HepG2 (cell line): ENCODE measurements at regions not wholly inside any gene's neighbourhood (a gene's known extent, or its start where the extent isn't known, plus 50 kb on each side); places are given as distances from the start of the nearest gene placed in this dataset.
"Not testable (repeated sequence)": the region's sequence is repeated elsewhere in the genome, so short reads cannot be mapped to it uniquely, and the experiment has no call there.

ENCODE experiments used
- ATAC-seq: fragments of 200-7000 bp; cut with Tn5 transposase; 3 replicates; pipeline ENCODE4 v1.9.1; 2020; ENCODE audit warnings: mild to moderate bottlenecking, moderate library complexity
- BruUV-seq: library from RNA; stranded (reverse); fragments of 400-500 nt; replicated peaks from 2 replicates; lab custom pipeline; 2021; lab: Mats Ljungman, UMichigan
- CTCF ChIA-PET: fragments of 300-600 bp; formaldehyde crosslinking; extraction: SDS; loops from one replicate; lab custom pipeline; 2021; ENCODE audit warnings: low total read pairs, inconsistent platforms, low intra/inter-chr PET ratio; lab: Yijun Ruan, JAX
- POLR2A ChIA-PET: fragments of 350-600 bp; sonication (Branson Sonifier 250); formaldehyde crosslinking; loops from one replicate; lab custom pipeline; 2020; ENCODE audit warnings: antibody characterized with exemption, inconsistent platforms; lab: Yijun Ruan, JAX
- DNase-seq: peaks from one replicate; pipeline ENCODE4 v3.0.0-alpha.2; 2015; ENCODE audit warnings: low spot score
- FAIRE-seq: peaks from 3 replicates; lab custom pipeline; 2011; peaks lifted over from hg19 to GRCh38; lab: Jason Lieb, UNC
- H2AFZ ChIP-seq: one replicate; pipeline ENCODE4 v1.6.1; 2011; ENCODE audit warnings: low read length, inconsistent platforms
- H3K27ac ChIP-seq: fragments of 300-600 bp; 3 replicates; pipeline ENCODE4 v1.8.0; 2011; ENCODE audit warnings: mixed run types, mild to moderate bottlenecking, mixed read lengths, low read length, inconsistent platforms; ENCODE audit not compliant: insufficient read depth; ENCODE audit errors: extremely low read length
- H3K27me3 ChIP-seq, 2 experiments: fragments of 200-600 bp in 1 of 2; 2 replicates in 1 of 2; 3 replicates in 1 of 2; pipeline versions ENCODE4 v1.6.0 to v1.8.0; 2011; ENCODE audit warnings: low read length in 2 of 2, mild to moderate bottlenecking in 2 of 2, moderate library complexity in 2 of 2, inconsistent platforms in 1 of 2; ENCODE audit not compliant: insufficient read depth in 2 of 2, control insufficient read depth in 1 of 2
- H3K36me3 ChIP-seq, 2 experiments: fragments of 200-600 bp in 1 of 2; replicated peaks in 1 of 2; 2 replicates in 1 of 2; 3 replicates in 1 of 2; pipeline versions ENCODE4 v1.5.1 to v1.8.0; 2011; ENCODE audit warnings: low read length in 2 of 2, inconsistent platforms in 1 of 2; ENCODE audit not compliant: insufficient read depth in 2 of 2, control insufficient read depth in 1 of 2
- H3K4me1 ChIP-seq: 2 replicates; pipeline ENCODE4 v1.5.1; 2012; ENCODE audit warnings: low read length, inconsistent platforms; ENCODE audit not compliant: insufficient read depth
- H3K4me2 ChIP-seq: 2 replicates; pipeline ENCODE4 v1.6.0; 2011; ENCODE audit warnings: low read depth, low read length, inconsistent platforms
- H3K4me3 ChIP-seq, 3 experiments: fragments of 200-600 bp in 1 of 3; sonication (generic), shearing (Covaris generic) in 1 of 3; replicated peaks in 1 of 3; 2 replicates each; pipeline ENCODE4 v1.5.1; 2011 to 2016; ENCODE audit warnings: low read length in 3 of 3, inconsistent platforms in 2 of 3, low read depth in 2 of 3, mild to moderate bottlenecking in 2 of 3, control low read depth in 1 of 3, mixed read lengths in 1 of 3; ENCODE audit not compliant: insufficient read depth in 1 of 3
- H3K79me2 ChIP-seq: one replicate; pipeline ENCODE4 v1.6.1; 2011; ENCODE audit warnings: low read length, inconsistent platforms; ENCODE audit not compliant: insufficient read depth
- H3K9ac ChIP-seq: 2 replicates; pipeline ENCODE4 v1.6.0; 2011; ENCODE audit warnings: mild to moderate bottlenecking, low read depth, low read length, inconsistent platforms; ENCODE audit not compliant: insufficient read depth
- H3K9me3 ChIP-seq: 2 replicates; pipeline ENCODE4 v1.5.1; 2012; ENCODE audit warnings: mild to moderate bottlenecking, low read length
- H4K20me1 ChIP-seq: 2 replicates; pipeline ENCODE4 v1.6.0; 2011; ENCODE audit warnings: inconsistent platforms, mild to moderate bottlenecking, low read length, moderate library complexity; ENCODE audit not compliant: insufficient read depth
- DMAP1 ChIP-seq: IDR thresholded peaks from 2 replicates; pipeline ENCODE4 v1.6.1; 2016
- GTF3A ChIP-seq: sonication (generic); formaldehyde crosslinking; conservative IDR thresholded peaks from 2 replicates; pipeline ENCODE4 v1.4.0; 2020; ENCODE audit warnings: mild to moderate bottlenecking, missing genetic modification reagents
- RBM22 ChIP-seq: fragments of 200-400 bp; formaldehyde crosslinking; optimal IDR thresholded peaks from 2 replicates; pipeline ENCODE3; 2017; ENCODE audit warnings: mild to moderate bottlenecking, low read length, moderate library complexity
- TOE1 ChIP-seq: sonication (generic); formaldehyde crosslinking; IDR thresholded peaks from 2 replicates; pipeline ENCODE4 v1.4.0; 2020; ENCODE audit warnings: mild to moderate bottlenecking, missing genetic modification reagents
- USF2 ChIP-seq, 2 experiments: sonication (generic) in 1 of 2; formaldehyde crosslinking in 1 of 2; IDR thresholded peaks; 2 replicates each; pipeline versions ENCODE4 v1.5.1 to v1.6.1; 2011 to 2020; ENCODE audit warnings: borderline replicate concordance in 1 of 2, low read depth in 1 of 2, low read length in 1 of 2, mild to moderate bottlenecking in 1 of 2, missing genetic modification reagents in 1 of 2, moderate library complexity in 1 of 2
- XRCC5 ChIP-seq: fragments of 200-400 bp; formaldehyde crosslinking; optimal IDR thresholded peaks from 2 replicates; pipeline ENCODE3; 2017; ENCODE audit warnings: mild to moderate bottlenecking, low read length
- ZNF101 ChIP-seq: sonication (generic); formaldehyde crosslinking; IDR thresholded peaks from 2 replicates; pipeline ENCODE4 v1.4.0; 2020; ENCODE audit warnings: mild to moderate bottlenecking, low read depth, missing genetic modification reagents, borderline replicate concordance
- ZNF275 ChIP-seq: sonication (generic); formaldehyde crosslinking; IDR thresholded peaks from 2 replicates; pipeline ENCODE4 v1.8.0; 2022; ENCODE audit warnings: missing genetic modification reagents, mild to moderate bottlenecking, inconsistent platforms, borderline replicate concordance
- ZNF460 ChIP-seq: sonication (generic); formaldehyde crosslinking; IDR thresholded peaks from 2 replicates; pipeline ENCODE4 v1.5.1; 2020; ENCODE audit warnings: missing genetic modification reagents, mild to moderate bottlenecking, borderline replicate concordance
- ZNF556 ChIP-seq: sonication (generic); formaldehyde crosslinking; IDR thresholded peaks from 2 replicates; pipeline ENCODE4 v1.4.0; 2020; ENCODE audit warnings: mild to moderate bottlenecking, missing genetic modification reagents, borderline replicate concordance
- ZNF724P ChIP-seq: sonication (generic); formaldehyde crosslinking; IDR thresholded peaks from 2 replicates; pipeline ENCODE4 v1.8.0; 2022; ENCODE audit warnings: missing genetic modification reagents, borderline replicate concordance
- WGBS: methylation state at CpG from one replicate; pipeline ENCODE4 v1.1.6; 2017; ENCODE audit warnings: low lambda C conversion rate; 5-methylcytosine and 5-hydroxymethylcytosine counted together
- in situ Hi-C: cut with HindIII; loops from 2 replicates; pipeline ENCODE4 v1.10.0; 2017; ENCODE audit warnings: low pct_unique_long_range_greater_than_20kb; ENCODE audit not compliant: extremely low pct_ligation_motif_present
- intact Hi-C: fragments of 100-400 bp; cut with micrococcal nuclease; formaldehyde crosslinking; loops from one replicate; pipeline ENCODE4 v1.10.0; 2022; ENCODE audit not compliant: unreplicated experiment
- TF ChIP-seq, protein P1 (sequence below): sonication (generic); formaldehyde crosslinking; IDR thresholded peaks from 2 replicates; pipeline ENCODE4 v1.4.0; 2020; ENCODE audit warnings: mild to moderate bottlenecking, missing genetic modification reagents

DNA sequence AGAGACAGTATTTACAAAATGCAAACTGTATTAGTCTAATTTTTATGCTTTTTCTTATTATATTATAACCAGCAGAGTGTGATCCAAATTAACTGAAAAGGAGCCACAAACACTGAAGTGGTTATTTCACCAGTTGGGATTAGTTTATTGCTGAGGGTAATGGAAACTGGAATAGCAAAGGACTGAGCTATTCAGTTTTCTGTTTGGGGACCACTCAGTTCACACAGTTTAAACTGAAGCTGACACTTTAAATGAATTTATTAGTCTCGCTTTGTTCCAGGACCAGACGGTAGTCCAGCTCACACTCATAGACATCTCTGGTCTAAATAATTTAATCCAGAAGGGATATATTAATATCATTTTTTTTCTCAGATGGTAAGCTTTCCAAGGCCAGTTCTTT, 410.7 kb downstream of the LTN1 start:
- Histone ChIP-seq H4K20me1 (no peaks in the 10 kb centered on the region), H3K79me2 (no peaks in the 10 kb centered on the region), H3K36me3 (no peaks in the 10 kb centered on the region), H2AFZ (no peak overlapping the region), H3K9me3 (peaks cover 11% of the 10 kb centered on the region), H3K4me1 (no peaks in the 10 kb centered on the region), H3K9ac (no peak overlapping the region), H3K27me3 (no peaks in the 10 kb centered on the region), H3K4me2 (no peak overlapping the region), H3K27ac (no peak overlapping the region), H3K4me3 (no peak overlapping the region)
- ChIA-PET POLR2A (no interaction called here), CTCF (no interaction called here)
- 21% methylated on average over 2 of the region's 2 CpGs for WGBS
- in situ Hi-C loops = no loop called here
- BruUV-seq = no TSS peak
- intact Hi-C loops = no loop called here
- FAIRE-seq = no peak
- no peak for ATAC-seq
- TF ChIP-seq ZNF724P (no peak), ZNF275 (CRISPR knock-in tag) (no peak), TOE1 (CRISPR knock-in tag) (no peak), DMAP1 (no peak), ZNF460 (CRISPR knock-in tag) (no peak), GTF3A (CRISPR knock-in tag) (no peak), USF2 (IDR thresholded peaks at IDR 0.05; ENCODE audit: low read depth, low read length) (no peak), USF2 (CRISPR knock-in tag; IDR thresholded peaks at IDR 0.05; ENCODE audit: borderline replicate concordance) (no peak), ZNF101 (CRISPR knock-in tag) (no peak), XRCC5 (no peak), ZNF556 (CRISPR knock-in tag) (no peak), RBM22 (no peak)
- TF ChIP-seq, protein P1, sequence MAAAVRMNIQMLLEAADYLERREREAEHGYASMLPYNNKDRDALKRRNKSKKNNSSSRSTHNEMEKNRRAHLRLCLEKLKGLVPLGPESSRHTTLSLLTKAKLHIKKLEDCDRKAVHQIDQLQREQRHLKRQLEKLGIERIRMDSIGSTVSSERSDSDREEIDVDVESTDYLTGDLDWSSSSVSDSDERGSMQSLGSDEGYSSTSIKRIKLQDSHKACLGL (CRISPR knock-in tag) = no peak
- DNase-seq = no peak

- FAIRE-seq, H3K27me3 ChIP-seq, H3K27ac ChIP-seq, H4K20me1 ChIP-seq, H3K4me2 ChIP-seq, H3K4me1 ChIP-seq, H3K9ac ChIP-seq, H3K36me3 ChIP-seq, BruUV-seq, H3K4me3 ChIP-seq, DNase-seq, CTCF ChIA-PET, H3K79me2 ChIP-seq, POLR2A ChIA-PET, ATAC-seq, intact Hi-C loops, in situ Hi-C loops, H2AFZ ChIP-seq: not testable (repeated sequence)
- 43% methylated on average over 5 of the region's 5 CpGs for WGBS
- H3K9me3 ChIP-seq = peaks cover 11% of the 10 kb centered on the region
Observed at GRCh38 chr21:28581311-28581731, 411.4 kb downstream of the LTN1 start.
